ENCODE measurements at regions not wholly inside any gene's neighbourhood (a gene's known extent, or its start where the extent isn't known, plus 50 kb on each side); places are given as distances from the start of the nearest gene placed in this dataset.

DNA sequence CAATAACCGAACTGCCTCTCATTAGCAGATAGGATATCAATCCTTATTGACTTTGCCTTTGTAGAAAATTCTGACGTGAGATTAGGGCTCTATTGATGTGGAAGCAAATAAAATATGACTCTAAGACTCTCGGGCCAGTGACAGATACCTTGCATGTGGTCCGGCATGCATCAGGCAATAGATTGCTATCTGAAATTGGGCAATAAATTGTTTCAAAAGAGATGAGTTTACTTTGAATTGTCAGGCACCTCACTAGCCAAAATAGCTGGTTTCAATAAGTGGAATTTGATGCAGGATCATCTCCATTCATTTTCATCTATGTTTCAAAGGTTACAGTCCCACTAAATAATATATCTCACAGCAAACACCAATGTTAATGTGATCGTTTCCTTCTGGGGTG, 186.3 kb upstream of the PLEKHA5 start:
- no peaks in the 10 kb centered on the region for H3K4me1 ChIP-seq (ENCODE audit: control insufficient read depth, extremely low read depth, insufficient read depth, low read length)
- no peaks in the 10 kb centered on the region for H3K36me3 ChIP-seq (ENCODE audit: control insufficient read depth in 2 of 2, extremely low read depth in 1 of 2, insufficient read depth in 2 of 2, low read length in 2 of 2)
- dilution Hi-C loops (cut with MboI; ENCODE audit: extremely low pct_ligation_motif_present, low sequenced_read_pairs), result no loop called here
- no peaks in the 10 kb centered on the region for H4K20me1 ChIP-seq (replicated peaks; ENCODE audit: control insufficient read depth, extremely low read depth, insufficient read depth, low read length)
- H3K9ac ChIP-seq (replicated peaks; ENCODE audit: extremely low read depth, insufficient read depth, low read length), result no peak overlapping the region
- DNase-seq (ENCODE audit: low read depth, low spot score) (no peak), FAIRE-seq (no peak)
- TF ChIP-seq EZH2 (IDR thresholded peaks at IDR 0.05; ENCODE audit: borderline replicate concordance, low read depth, low read length, severe bottlenecking) (no peak), POLR2A (IDR thresholded peaks at IDR 0.05; ENCODE audit: low read depth, low read length) (no peak), JUN (IDR thresholded peaks at IDR 0.05; ENCODE audit: borderline replicate concordance, insufficient read depth, insufficient read length, low read depth) (no peak), FOS (IDR thresholded peaks at IDR 0.05; ENCODE audit: borderline replicate concordance, insufficient read depth, low read length) (no peak), MYC (IDR thresholded peaks at IDR 0.05; ENCODE audit: low read depth, low read length) (no peak)
- no peaks in the 10 kb centered on the region for H3K9me3 ChIP-seq (replicated peaks; ENCODE audit: control insufficient read depth, insufficient read depth, low read length)
- H3K4me2 ChIP-seq (ENCODE audit: insufficient read depth, low read length), result no peak overlapping the region
- H2AFZ ChIP-seq (ENCODE audit: low read depth, low read length), result no peak overlapping the region
- no peak overlapping the region for H3K4me3 ChIP-seq (replicated peaks in 1 of 3; ENCODE audit: insufficient read depth in 1 of 3, low read depth in 1 of 3, low read length in 3 of 3)
- ChIA-PET POLR2A (no interaction called here), CTCF (no interaction called here)
- BruUV-seq (replicated peaks), result no TSS peak
- no peaks in the 10 kb centered on the region for H3K27me3 ChIP-seq (ENCODE audit: control insufficient read depth in 2 of 2, insufficient read depth in 2 of 2, low read length in 2 of 2)
- intact Hi-C loops (cut with micrococcal nuclease), result no loop called here
- H3K79me2 ChIP-seq (ENCODE audit: control insufficient read depth, insufficient read depth, low read length), result no peaks in the 10 kb centered on the region
- H3K9me1 ChIP-seq (replicated peaks; ENCODE audit: control insufficient read depth, extremely low read depth, insufficient read depth, low read length), result no peaks in the 10 kb centered on the region
- H3K27ac ChIP-seq (ENCODE audit: insufficient read depth, low read depth, low read length), result no peak overlapping the region

DNA sequence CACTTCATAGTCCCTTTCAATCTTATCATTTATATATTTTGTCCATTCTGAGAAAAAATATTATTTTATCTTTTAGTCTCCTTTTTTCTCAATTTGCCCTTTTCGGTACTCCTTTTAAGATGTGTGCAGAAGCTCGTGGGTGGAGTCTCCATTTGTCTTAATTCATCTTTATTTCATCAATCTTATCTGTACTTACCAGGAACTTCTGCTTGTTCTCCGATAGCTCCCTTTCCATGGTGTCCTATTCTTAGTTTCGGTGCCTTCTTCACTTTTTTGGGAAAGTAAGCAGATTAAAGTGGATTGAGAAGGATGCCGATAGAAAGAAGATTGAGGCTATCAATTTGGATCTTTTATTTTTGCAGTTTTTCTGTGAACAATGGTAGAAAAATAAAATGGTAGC, 183.4 kb upstream of the PLEKHA5 start:
- Histone ChIP-seq H3K4me2 (ENCODE audit: insufficient read depth, low read length) (no peak overlapping the region), H3K4me3 (replicated peaks in 1 of 3; ENCODE audit: insufficient read depth in 1 of 3, low read depth in 1 of 3, low read length in 3 of 3) (no peak overlapping the region), H4K20me1 (replicated peaks; ENCODE audit: control insufficient read depth, extremely low read depth, insufficient read depth, low read length) (no peaks in the 10 kb centered on the region), H3K4me1 (ENCODE audit: control insufficient read depth, extremely low read depth, insufficient read depth, low read length) (no peaks in the 10 kb centered on the region), H3K9me1 (replicated peaks; ENCODE audit: control insufficient read depth, extremely low read depth, insufficient read depth, low read length) (no peaks in the 10 kb centered on the region), H3K36me3 (ENCODE audit: control insufficient read depth in 2 of 2, extremely low read depth in 1 of 2, insufficient read depth in 2 of 2, low read length in 2 of 2) (no peaks in the 10 kb centered on the region), H3K27me3 (ENCODE audit: control insufficient read depth in 2 of 2, insufficient read depth in 2 of 2, low read length in 2 of 2) (no peaks in the 10 kb centered on the region), H2AFZ (ENCODE audit: low read depth, low read length) (no peak overlapping the region), H3K9ac (replicated peaks; ENCODE audit: extremely low read depth, insufficient read depth, low read length) (no peak overlapping the region), H3K79me2 (ENCODE audit: control insufficient read depth, insufficient read depth, low read length) (no peaks in the 10 kb centered on the region), H3K27ac (ENCODE audit: insufficient read depth, low read depth, low read length) (no peak overlapping the region), H3K9me3 (replicated peaks; ENCODE audit: control insufficient read depth, insufficient read depth, low read length) (no peaks in the 10 kb centered on the region)
- TF ChIP-seq, protein P1, sequence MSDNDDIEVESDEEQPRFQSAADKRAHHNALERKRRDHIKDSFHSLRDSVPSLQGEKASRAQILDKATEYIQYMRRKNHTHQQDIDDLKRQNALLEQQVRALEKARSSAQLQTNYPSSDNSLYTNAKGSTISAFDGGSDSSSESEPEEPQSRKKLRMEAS (IDR thresholded peaks at IDR 0.05; ENCODE audit: insufficient read depth, insufficient read length), result no peak
- no peak for TF ChIP-seq GATA2 (IDR thresholded peaks at IDR 0.05; ENCODE audit: insufficient read depth, insufficient read length, low read depth, low read length)
- TF ChIP-seq POLR2AphosphoS5 (IDR thresholded peaks at IDR 0.05; ENCODE audit: insufficient read depth, low read depth, low read length), result no peak
- TF ChIP-seq EZH2 (IDR thresholded peaks at IDR 0.05; ENCODE audit: borderline replicate concordance, low read depth, low read length, severe bottlenecking), result no peak
- DNase-seq (ENCODE audit: low read depth, low spot score) (no peak), FAIRE-seq (no peak)
- ChIA-PET POLR2A (no interaction called here), CTCF (no interaction called here)
- no TSS peak for BruUV-seq (replicated peaks)
- intact Hi-C loops (cut with micrococcal nuclease) (no loop called here), dilution Hi-C loops (cut with MboI; ENCODE audit: extremely low pct_ligation_motif_present, low sequenced_read_pairs) (no loop called here)
